HT-29 (cell line): ENCODE measurements at regions not wholly inside any gene's neighbourhood (a gene's known extent, or its start where the extent isn't known, plus 50 kb on each side); places are given as distances from the start of the nearest gene placed in this dataset.
A peak's percentile ranks its signal among the peaks of the same experiment; 100 is the strongest.

Experiments used
- DNase-seq: peaks from one replicate; pipeline ENCODE4 v3.0.0-alpha.2; 2015; ENCODE audit warnings: low spot score

GRCh38 chr1:118360817-118361216 is 175.8 kb upstream of the SPAG17 start:
- DNase-seq: no peak

DNA sequence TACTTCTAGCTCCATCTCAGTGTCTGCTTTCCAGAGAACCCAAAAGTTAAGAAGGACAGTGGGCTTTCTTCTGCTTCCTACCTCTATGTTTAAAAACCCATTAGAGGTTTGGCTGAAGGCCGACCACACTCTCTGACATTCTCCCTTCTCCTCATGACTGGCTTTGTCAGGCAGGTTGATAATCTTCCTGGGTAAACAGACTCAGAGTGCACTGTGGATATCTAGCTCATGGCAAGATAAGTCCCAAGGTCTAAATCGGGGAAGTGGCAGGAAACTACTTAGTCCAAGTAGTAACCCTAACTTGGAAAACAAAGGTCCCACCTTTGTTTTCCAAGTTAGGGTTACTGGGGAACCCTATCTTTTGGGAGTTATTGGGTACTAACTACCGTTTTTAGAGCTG is 161.9 kb upstream of the SPAG17 start:
- DNase-seq: no peak

- no peak for DNase-seq
Observed at GRCh38 chr1:118340928-118341910, 156.2 kb upstream of the SPAG17 start.

DNA sequence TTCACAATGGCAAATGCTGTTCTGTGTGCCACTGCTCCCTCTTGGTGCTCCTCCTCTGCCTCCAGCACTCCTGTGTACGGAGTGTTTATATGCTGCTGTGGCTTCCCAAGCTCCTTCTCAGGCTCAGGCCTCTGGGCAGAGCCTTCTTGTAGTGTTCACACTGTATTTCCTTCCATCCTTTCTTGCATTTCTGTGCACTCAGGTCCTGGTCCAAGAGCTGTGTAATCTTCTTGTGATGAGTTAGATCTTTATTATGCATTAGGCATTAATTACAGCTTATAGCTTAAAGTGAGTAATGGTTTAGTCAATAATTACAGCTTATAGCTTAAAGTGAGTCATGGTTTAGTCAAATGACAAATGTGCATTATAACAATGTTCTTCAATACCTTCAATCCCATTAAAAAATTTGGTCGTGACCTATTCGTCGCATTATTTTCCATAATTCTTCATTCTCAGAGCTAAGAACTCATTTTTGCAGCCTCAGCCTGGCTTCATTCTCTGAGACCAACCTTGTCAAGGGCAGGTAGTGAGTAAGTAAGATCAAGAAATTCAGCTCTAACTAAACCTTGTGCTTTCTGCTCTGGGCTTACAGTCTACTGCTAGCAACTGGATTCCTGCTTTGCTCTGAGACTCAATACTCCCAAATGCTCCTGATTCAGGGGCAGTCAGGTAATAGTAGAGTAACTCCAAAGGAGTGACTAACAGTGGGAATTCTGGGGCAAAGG is 154.5 kb upstream of the SPAG17 start:
- DNase-seq: no peak

DNA sequence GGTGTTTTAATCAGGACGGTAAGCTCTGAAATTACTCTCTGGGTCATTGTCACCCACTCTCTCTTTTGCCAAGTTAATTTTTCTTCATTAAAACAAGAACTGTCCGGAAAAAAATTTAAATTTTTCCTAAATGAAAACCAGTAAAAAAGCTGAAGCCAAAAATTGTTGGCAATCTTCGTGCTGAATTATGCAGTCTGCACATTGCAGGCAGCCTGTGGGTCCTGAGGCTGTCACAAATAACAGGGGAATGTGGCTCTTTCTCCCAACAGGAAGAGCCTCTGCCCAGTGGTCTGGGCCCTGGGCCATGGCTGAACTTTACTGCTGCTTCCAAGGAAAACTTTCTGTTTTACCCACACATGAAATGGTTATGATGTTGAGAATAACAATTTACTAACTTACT is 153.9 kb upstream of the SPAG17 start:
- no peak for DNase-seq

DNA sequence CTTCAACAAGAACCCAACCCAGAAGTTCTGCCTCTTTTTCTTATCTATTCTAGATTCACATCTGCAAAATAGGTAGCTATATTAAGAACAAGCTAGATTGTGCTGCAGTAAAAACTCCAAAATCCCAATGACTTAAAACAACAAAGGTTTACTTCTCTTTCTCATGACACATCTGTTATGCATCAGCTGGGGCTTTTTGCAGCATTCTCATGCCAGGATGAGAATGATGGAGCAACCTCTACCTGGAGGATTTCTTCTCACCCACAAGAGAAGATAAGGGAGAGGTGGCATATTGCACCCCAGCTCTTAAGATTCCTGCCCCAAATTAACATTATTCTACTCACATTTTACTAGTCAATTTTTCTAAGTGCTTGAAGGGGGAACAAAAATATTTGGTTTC is 152.3 kb upstream of the SPAG17 start:
- no peak for DNase-seq

DNA sequence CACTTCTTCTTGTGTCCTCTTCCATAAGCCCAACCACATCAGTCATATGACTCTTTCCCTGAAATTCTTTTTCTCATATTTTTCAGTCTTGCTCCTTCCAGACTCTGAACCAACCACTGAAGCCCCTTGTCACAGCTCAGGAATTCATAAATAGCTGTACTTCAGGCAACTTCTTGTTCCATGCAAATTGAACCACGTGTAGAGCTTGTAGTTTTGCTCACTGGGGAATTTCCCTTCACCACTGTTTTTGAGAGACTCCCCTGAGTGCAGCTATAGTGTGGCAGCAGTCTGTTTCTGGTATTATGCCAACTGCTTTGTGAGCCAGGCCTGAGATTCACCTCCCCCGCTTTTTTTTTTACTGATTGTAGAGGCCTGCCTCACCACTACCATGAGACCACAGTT is 150.3 kb upstream of the SPAG17 start:
- no peak for DNase-seq

GRCh38 chr1:118334506-118334905 is 149.5 kb upstream of the SPAG17 start:
- DNase-seq: no peak

GRCh38 chr1:118333601-118334210 is 148.7 kb upstream of the SPAG17 start:
- DNase-seq: no peak

- no peak for DNase-seq
Observed at GRCh38 chr1:118326960-118327629, 142.1 kb upstream of the SPAG17 start.

DNA sequence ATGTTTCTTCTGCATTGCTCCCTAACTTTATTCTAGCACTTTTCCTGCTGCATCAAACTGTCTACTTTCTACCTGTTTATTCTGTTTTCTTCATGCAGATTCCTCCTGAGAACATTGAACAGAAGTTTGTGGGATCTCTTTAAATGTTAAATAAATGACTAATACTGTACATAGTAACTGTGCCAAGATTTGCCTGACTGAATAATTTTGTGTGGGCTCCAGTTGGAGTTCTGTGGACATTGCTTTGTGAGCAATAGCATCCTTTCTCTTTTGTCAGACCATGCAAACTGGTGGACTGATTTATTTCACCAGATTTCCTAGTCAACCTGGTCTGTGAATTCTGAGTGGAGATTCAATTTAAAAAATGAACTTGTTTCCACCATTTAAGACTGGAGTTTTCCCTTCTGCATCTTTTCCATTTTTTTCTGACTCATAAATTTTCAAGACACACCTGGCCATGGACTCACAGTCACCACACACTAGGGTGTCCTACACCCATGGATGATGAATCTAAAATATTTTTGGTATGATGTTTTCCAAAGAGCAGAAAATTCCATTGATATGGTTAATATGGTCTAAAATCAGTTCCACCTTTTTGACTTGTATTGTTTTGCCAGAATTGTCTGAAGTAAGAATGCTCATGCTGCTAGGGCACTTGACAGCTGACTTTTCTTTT is 140.7 kb upstream of the SPAG17 start:
- DNase-seq: no peak

DNA sequence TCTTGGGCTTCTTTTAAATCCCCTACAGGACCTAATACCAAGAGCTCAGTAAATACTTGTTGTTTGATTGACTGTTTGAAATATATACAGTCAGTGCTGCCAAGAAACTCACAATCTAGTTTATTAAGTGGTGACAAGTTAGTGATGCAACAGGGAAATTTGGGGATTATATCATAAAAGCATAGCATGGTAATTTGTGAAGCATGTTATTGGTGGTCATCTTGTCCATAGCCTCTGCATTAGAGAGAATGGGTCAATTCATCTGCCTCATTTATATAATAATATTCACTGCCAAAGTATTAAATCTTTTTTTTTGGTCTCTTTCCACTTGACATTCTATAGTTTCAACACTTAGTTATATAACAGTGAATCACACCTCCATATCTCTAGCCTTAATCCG is 138.2 kb upstream of the SPAG17 start:
- no peak for DNase-seq

DNA sequence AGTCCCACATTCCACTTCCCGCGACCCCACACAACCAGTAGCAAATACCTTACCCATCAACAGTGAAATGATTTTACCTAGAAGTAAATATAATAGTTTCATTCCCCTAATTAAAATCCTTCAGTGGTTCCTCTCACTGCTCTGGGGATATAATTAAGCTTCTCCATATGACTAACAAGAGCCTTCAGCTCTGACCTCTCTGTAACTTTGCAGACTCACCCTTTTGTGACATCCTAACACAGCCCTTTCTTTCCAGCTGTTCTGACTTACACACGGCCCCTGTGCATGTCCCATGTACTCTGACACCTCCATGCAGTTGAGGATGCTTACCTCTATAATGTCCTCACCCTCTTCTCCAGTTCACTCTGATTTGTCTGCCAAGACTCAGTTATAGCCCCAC is 137.3 kb upstream of the SPAG17 start:
- DNase-seq: no peak

GRCh38 chr1:118321840-118322239 is 136.8 kb upstream of the SPAG17 start:
- no peak for DNase-seq

DNA sequence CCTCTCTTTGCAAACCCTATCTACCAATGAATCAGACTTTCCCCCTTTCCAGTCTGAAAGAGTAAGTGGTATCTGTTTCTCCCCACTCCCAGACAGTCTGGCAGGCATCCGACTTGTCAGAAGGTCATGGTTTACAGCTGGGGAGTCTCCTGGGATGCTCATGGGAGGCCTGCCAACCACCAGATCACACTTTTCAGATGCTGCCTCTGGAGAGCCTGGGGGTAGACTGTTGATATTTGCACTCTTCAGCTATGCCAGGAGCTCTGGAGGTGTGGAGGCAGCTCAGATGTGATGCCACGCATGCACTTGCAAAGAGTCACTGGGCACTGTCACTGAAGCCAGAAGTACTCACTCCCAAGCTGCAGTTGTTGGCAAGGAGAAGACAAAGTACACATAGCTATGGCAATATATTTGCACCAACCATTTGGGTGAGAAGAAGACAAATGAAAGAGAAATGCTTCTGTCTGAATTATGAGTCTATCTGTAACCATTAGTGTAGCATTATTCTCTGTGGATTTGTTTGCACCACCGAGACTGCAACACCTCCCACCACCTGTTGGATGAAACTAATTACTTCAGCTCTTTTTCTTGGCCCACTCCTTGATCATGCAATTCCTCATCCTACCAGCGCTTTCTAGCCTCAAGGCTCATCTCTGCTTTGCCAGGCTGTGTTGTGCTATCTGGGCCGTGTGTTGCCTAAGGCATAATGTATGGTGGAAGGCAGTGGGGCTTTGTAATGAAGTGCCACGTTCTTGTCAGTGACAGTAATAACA is 133.0 kb upstream of the SPAG17 start:
- DNase-seq: no peak

DNA sequence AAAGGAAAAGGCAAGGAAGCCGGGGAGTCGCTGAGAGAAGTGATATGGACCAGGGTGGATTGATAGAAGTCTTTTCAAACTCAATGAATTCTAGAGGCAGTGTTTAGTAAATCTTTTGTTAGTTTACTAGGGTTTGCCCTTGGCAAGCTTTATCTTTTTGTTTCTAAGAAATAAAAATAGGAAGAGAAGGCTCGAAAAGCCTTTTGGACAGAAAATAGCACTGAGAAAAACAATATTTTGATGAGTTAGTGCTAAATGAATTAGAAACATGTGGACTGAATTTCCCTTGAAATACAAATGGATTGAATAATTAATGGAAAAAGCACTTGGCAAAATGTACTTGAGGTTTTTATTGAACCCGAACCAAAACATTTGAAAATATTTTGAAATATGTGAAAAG is 121.8 kb upstream of the SPAG17 start:
- DNase-seq: no peak

GRCh38 chr1:118304722-118305359 is 119.8 kb upstream of the SPAG17 start:
- DNase-seq: peak; percentile 28

DNA sequence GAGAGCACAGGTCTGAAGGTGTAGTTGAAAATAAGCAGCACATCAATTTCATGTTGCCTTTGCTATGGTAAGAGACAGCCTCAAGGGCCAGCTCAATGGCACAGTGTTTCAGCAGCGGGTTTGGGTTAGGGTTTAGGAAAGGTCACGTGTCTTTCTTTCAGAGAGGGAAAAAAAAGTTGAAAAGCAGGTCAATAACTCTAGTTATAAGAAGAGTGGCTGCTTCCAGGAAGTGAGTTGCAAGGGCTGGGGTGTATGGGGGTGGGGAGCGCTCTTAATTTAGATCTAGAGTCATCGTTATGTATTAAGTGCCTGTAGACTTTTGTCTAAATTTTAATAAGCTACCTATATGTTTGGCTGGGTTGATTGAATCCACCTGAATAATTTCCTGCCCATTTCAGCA is 118.5 kb upstream of the SPAG17 start:
- no peak for DNase-seq

DNA sequence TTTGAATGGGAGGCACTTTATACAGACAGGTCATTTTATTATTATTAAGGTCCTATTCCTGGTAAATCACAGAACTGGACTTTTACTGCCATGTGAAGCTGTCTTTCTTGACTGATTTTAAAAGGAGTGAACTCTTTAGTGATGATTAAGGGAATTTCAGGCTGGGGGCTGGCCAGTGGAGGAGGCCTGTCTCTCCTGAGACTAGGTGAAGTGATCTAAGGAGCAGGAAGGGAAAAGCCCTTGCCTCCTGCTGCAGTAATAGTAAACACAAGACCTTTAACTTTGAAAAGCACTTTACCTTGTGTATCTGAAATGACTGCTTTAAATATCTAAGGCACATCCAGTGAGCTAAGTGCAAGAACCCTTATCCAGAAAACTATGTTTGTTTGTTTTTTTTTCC is 118.0 kb upstream of the SPAG17 start:
- no peak for DNase-seq

DNA sequence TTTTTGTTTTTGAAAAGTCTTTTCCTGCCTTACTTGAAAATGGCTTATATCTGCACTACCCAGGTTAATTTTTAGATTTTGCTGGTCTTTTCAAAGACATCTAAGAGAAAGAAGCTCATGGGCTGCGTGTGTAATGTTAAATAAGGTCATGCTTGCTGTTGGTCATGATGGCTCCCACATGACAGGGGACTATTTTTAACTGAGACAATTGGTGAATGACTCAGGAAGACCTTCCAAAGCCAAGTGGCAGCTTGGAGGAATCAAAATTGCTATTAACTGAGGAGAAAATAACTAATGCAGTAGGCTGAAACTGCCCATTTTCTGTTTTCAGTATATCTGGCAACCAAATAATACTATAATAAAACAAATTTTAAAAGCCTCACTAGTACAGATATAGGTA is 117.1 kb upstream of the SPAG17 start:
- no peak for DNase-seq
